ENCODE measurements at regions not wholly inside any gene's neighbourhood (a gene's known extent, or its start where the extent isn't known, plus 50 kb on each side); places are given as distances from the start of the nearest gene placed in this dataset.

DNA sequence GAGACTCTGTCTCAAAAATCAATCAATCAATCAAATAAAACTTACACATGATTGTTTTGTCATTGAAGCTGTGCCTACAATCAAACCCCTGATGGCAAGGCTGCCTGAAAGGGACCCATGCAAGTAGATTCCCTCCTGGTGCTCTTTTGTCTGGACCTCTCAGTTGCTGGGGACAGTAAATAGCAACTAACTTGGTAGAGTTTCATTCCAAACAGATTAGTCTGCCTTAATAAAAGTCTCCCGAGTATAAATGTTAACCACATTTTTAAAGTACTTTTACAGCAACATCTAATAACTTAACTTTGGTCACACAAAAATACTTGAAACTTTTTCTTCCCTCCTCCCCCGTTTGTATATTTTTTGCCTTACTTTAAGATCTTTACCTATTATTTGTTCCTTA is 105.5 kb downstream of the FEM1C start:
- Histone ChIP-seq H3K9ac (ENCODE audit: low read depth, low read length) (no peak overlapping the region), H3K4me1 (ENCODE audit: control insufficient read depth, insufficient read depth, low read length) (no peaks in the 10 kb centered on the region), H3K27ac (ENCODE audit: low read depth, low read length) (no peak overlapping the region), H3K36me3 (ENCODE audit: control insufficient read depth, insufficient read depth, low read length) (no peaks in the 10 kb centered on the region), H3K27me3 (ENCODE audit: control insufficient read depth, insufficient read depth, low read length) (no peaks in the 10 kb centered on the region), H3K4me3 (ENCODE audit: low read depth, low read length) (no peak overlapping the region), H3K9me3 (ENCODE audit: control insufficient read depth, insufficient read depth, low read length) (peaks cover 10% of the 10 kb centered on the region; the same call in 1 of the 2 replicates)

DNA sequence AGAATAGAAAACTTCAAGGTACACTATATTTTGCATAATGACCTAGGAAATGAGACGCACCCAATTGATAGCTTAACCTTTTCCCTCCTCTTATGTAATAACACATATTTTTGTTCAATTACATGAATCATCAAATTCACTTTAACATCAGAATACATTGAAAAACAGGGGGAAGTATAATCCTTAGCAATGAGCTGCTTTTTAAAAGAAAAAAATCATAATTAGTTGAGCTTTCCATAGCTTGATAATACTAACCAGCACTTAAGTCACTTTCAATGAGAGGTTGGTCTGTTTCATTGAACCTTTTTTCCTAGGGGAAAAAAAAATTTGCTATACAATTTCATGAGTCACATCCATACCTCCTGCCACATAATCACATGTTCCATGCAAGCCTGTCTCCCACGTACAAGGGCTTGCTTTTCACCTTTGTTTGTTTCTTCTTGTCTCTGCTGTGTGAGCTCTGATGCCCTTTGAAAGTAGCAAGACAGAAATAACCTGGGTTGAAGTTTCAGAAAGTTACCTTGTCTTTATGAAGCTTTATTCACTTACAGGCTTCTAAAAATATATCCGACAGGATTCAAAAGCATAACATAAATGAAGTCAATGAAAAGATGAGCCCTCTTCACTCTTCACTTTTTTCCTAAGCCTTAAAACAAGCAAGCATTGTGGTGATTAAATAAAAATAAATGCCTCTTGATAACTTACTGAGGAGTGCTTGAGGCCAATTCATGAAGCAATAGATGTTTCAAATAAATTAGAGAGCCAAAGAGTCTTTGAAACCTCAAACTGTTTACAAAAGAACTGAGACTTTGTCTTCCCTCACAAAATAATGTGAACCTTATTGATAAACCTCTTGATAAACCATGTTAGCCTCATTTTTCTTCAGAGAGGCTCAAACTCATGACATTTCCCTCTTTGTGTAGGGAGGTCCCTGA is 108.5 kb downstream of the FEM1C start:
- Histone ChIP-seq H3K27me3 (ENCODE audit: control insufficient read depth, insufficient read depth, low read length) (no peaks in the 10 kb centered on the region), H3K4me3 (ENCODE audit: low read depth, low read length) (no peak overlapping the region), H3K9me3 (ENCODE audit: control insufficient read depth, insufficient read depth, low read length) (peaks cover 4% of the 10 kb centered on the region; the same call in 1 of the 2 replicates), H3K36me3 (ENCODE audit: control insufficient read depth, insufficient read depth, low read length) (no peaks in the 10 kb centered on the region), H3K9ac (ENCODE audit: low read depth, low read length) (no peak overlapping the region), H3K27ac (ENCODE audit: low read depth, low read length) (no peak overlapping the region), H3K4me1 (ENCODE audit: control insufficient read depth, insufficient read depth, low read length) (no peaks in the 10 kb centered on the region)

DNA sequence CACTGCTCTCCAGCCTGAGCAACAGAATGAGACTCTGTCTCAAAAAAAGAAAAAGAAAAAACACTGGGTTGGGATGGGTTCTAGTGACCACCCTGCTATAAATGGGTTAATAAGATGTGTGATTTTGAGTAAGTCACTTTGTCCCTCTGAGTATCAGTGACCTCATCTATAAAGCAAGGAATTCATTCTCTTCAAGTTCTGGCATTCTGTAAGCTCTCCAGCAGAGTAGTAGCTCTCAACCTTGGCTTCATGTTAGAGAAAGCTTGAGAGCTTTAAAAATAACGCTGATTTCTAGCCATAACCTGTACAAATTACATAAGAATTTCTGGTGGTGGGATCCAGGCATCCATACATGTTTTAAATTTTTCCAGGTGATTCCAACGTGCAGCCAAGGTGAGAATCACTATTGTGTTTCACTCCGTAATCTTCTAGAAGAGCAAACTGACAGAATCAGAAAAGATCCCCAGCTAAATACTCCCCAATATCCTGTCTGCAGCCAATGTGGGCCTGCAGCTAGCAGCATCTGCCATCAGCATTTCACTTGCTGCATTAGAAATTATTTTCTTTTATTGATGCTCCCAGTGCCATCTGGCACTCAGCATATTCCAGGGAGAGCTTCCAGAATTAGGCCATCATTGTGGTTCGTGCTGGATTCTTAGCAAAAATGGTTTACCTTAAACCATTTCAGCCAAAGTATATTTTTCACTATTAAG is 109.4 kb downstream of the FEM1C start:
- Histone ChIP-seq H3K9me3 (ENCODE audit: control insufficient read depth, insufficient read depth, low read length) (0 out of 2 replicates have a peak, but pooled peaks cover 4% of the 10 kb centered on the region), H3K27ac (ENCODE audit: low read depth, low read length) (no peak overlapping the region), H3K4me1 (ENCODE audit: control insufficient read depth, insufficient read depth, low read length) (no peaks in the 10 kb centered on the region), H3K4me3 (ENCODE audit: low read depth, low read length) (no peak overlapping the region), H3K9ac (ENCODE audit: low read depth, low read length) (no peak overlapping the region), H3K36me3 (ENCODE audit: control insufficient read depth, insufficient read depth, low read length) (no peaks in the 10 kb centered on the region), H3K27me3 (ENCODE audit: control insufficient read depth, insufficient read depth, low read length) (no peaks in the 10 kb centered on the region)

DNA sequence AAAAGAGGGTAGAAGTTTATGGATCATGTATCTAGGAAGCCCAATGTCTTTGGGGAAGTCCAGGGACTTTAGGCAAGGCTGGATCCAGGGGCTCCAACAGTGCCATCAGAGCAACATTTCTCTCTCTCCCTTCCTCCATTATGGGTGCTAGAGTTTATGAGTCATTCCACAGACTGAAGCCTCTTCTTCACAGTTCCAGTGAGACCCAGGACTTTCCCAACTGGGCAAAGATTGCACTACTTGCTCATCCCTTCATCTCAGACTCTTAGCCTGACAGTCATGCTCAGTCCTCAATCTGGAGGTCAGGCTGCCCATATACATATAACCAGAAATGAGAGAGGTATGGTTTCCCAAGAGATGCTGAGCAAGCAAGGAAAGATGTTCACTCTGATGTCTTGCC is 110.7 kb downstream of the FEM1C start:
- H3K4me3 ChIP-seq (ENCODE audit: low read depth, low read length), result no peak overlapping the region
- H3K9ac ChIP-seq (ENCODE audit: low read depth, low read length), result no peak overlapping the region
- no peaks in the 10 kb centered on the region for H3K36me3 ChIP-seq (ENCODE audit: control insufficient read depth, insufficient read depth, low read length)
- H3K4me1 ChIP-seq (ENCODE audit: control insufficient read depth, insufficient read depth, low read length), result no peaks in the 10 kb centered on the region
- H3K27me3 ChIP-seq (ENCODE audit: control insufficient read depth, insufficient read depth, low read length), result no peaks in the 10 kb centered on the region
- no peak overlapping the region for H3K27ac ChIP-seq (ENCODE audit: low read depth, low read length)
- H3K9me3 ChIP-seq (ENCODE audit: control insufficient read depth, insufficient read depth, low read length), result no peaks in the 10 kb centered on the region

DNA sequence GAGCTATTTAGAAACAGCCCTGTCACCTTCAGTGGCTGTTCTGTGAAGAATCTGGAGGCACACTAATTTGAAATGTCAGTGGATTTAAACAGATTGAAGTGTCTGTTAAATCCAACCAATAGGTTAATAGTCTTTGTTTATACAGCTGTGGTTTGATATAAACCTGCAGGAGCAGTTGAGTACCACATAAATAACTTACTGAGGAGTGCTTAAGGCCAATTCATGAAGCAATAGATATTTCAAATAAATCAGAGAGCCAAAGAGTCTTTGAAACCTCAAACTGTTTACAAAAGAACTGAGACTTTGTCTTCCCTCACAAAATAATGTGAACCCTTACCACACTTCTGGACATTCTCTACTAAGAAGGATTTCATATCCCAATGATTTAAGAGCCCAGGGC is 111.9 kb downstream of the FEM1C start:
- H3K4me3 ChIP-seq (ENCODE audit: low read depth, low read length), result no peak overlapping the region
- H3K9me3 ChIP-seq (ENCODE audit: control insufficient read depth, insufficient read depth, low read length), result no peaks in the 10 kb centered on the region
- H3K9ac ChIP-seq (ENCODE audit: low read depth, low read length), result no peak overlapping the region
- no peaks in the 10 kb centered on the region for H3K36me3 ChIP-seq (ENCODE audit: control insufficient read depth, insufficient read depth, low read length)
- no peak overlapping the region for H3K27ac ChIP-seq (ENCODE audit: low read depth, low read length)
- H3K4me1 ChIP-seq (ENCODE audit: control insufficient read depth, insufficient read depth, low read length), result 0 out of 2 replicates have a peak, but pooled peaks cover 4% of the 10 kb centered on the region
- no peaks in the 10 kb centered on the region for H3K27me3 ChIP-seq (ENCODE audit: control insufficient read depth, insufficient read depth, low read length)

DNA sequence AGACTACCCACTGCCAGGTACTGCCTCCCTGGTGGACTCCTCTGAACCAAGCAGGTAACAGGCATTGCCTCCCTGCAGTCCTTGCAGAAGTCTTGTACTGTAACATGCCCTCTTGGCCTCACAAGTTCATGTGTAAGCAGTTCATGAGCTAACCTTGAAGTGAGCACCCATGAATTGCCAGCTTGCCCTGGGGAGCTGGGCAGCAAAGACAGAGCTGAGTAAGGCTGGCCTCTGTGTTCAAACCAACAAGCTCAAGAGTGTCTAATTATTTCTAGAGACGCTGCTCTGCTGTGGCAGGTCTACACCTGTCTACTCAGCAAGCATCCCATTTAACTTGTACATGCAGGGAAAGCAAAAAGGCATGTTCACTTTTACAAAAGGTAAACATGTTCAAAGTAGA is 113.5 kb downstream of the FEM1C start:
- H3K9ac ChIP-seq (ENCODE audit: low read depth, low read length), result no peak overlapping the region
- no peaks in the 10 kb centered on the region for H3K27me3 ChIP-seq (ENCODE audit: control insufficient read depth, insufficient read depth, low read length)
- no peaks in the 10 kb centered on the region for H3K36me3 ChIP-seq (ENCODE audit: control insufficient read depth, insufficient read depth, low read length)
- no peak overlapping the region for H3K27ac ChIP-seq (ENCODE audit: low read depth, low read length)
- no peak overlapping the region for H3K4me3 ChIP-seq (ENCODE audit: low read depth, low read length)
- peaks cover 13% of the 10 kb centered on the region; the same call in 1 of the 2 replicates for H3K4me1 ChIP-seq (ENCODE audit: control insufficient read depth, insufficient read depth, low read length)
- no peaks in the 10 kb centered on the region for H3K9me3 ChIP-seq (ENCODE audit: control insufficient read depth, insufficient read depth, low read length)

DNA sequence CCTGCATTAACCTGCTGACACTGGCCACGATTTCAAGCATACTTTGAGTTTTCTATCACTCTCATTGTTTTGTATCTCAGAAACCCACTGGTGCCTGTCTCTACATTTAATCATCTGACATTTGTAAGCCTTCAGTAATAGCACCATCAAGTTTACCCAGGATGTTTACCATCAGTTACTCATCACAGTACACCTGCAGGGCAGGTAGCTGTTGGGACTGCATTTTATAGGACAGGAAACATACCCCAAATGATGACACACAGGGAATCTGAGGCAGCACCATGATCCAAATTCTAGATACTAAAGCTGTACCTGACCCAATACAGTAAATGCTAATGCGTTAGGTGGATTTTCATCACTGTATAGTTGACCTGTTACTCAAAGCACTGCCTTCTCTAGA is 114.2 kb downstream of the FEM1C start:
- Histone ChIP-seq H3K27ac (ENCODE audit: low read depth, low read length) (no peak overlapping the region), H3K4me1 (ENCODE audit: control insufficient read depth, insufficient read depth, low read length) (peaks cover 13% of the 10 kb centered on the region; the same call in 1 of the 2 replicates)

DNA sequence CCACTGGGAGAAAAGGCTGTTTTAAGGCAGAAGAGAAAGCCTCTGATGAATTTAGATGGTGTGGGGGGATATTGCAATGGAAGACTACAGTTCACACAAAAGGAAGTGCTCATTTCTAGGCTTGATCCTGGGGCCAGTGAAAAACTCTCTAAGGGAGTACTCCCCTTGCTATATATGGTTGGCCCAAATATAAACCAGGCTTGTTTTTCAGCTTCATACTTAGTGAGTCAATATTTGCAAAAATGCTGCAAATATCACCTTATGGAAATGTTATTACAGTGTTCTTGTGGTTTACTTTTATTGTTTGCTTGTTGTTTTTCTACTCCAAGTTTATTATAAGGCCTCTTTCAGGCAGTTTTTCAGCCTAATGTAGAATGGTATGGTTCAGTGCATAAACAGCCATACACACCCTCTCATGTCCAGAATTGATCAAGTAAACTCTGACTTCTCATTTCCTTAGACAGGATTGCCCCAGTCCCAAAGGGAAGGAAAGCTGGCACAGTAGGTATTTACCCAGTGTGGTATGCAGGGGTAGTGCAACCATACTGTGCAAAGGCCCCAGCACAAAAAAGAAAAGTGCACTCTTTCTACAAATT is 115.1 kb downstream of the FEM1C start:
- H3K4me3 ChIP-seq (ENCODE audit: low read depth, low read length), result no peak overlapping the region
- no peaks in the 10 kb centered on the region for H3K27me3 ChIP-seq (ENCODE audit: control insufficient read depth, insufficient read depth, low read length)
- H3K4me1 ChIP-seq (ENCODE audit: control insufficient read depth, insufficient read depth, low read length), result peaks cover 13% of the 10 kb centered on the region; the same call in 1 of the 2 replicates
- H3K9ac ChIP-seq (ENCODE audit: low read depth, low read length), result no peak overlapping the region
- no peaks in the 10 kb centered on the region for H3K9me3 ChIP-seq (ENCODE audit: control insufficient read depth, insufficient read depth, low read length)
- no peaks in the 10 kb centered on the region for H3K36me3 ChIP-seq (ENCODE audit: control insufficient read depth, insufficient read depth, low read length)
- H3K27ac ChIP-seq (ENCODE audit: low read depth, low read length), result no peak overlapping the region

More for the DNA sequence above, 114.2 kb downstream of the FEM1C start:
- Histone ChIP-seq H3K27me3 (ENCODE audit: control insufficient read depth, insufficient read depth, low read length) (no peaks in the 10 kb centered on the region), H3K9me3 (ENCODE audit: control insufficient read depth, insufficient read depth, low read length) (no peaks in the 10 kb centered on the region), H3K9ac (ENCODE audit: low read depth, low read length) (no peak overlapping the region), H3K4me3 (ENCODE audit: low read depth, low read length) (no peak overlapping the region), H3K36me3 (ENCODE audit: control insufficient read depth, insufficient read depth, low read length) (no peaks in the 10 kb centered on the region)

DNA sequence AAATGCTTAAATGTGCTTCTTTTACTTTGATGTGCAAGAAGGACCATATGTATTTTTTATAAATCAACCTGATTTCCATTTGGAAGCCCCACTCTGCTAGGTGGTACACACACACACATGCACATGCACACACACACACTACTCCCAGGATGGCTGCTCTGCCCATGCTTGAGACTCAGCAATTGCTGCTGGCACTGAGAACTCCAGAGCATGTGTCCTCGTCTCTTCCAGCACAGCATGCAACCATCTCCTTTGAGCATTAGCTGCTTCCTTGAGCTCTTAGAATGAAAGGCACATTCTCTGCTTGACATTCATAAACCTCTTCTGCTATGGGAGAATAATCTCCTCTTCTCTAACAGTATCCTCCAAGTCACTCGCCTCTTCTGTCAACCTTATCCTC is 115.9 kb downstream of the FEM1C start:
- Histone ChIP-seq H3K4me3 (ENCODE audit: low read depth, low read length) (no peak overlapping the region), H3K36me3 (ENCODE audit: control insufficient read depth, insufficient read depth, low read length) (no peaks in the 10 kb centered on the region), H3K27me3 (ENCODE audit: control insufficient read depth, insufficient read depth, low read length) (no peaks in the 10 kb centered on the region), H3K9ac (ENCODE audit: low read depth, low read length) (no peak overlapping the region), H3K4me1 (ENCODE audit: control insufficient read depth, insufficient read depth, low read length) (peaks cover 13% of the 10 kb centered on the region; the same call in 1 of the 2 replicates), H3K9me3 (ENCODE audit: control insufficient read depth, insufficient read depth, low read length) (no peaks in the 10 kb centered on the region), H3K27ac (ENCODE audit: low read depth, low read length) (no peak overlapping the region)

DNA sequence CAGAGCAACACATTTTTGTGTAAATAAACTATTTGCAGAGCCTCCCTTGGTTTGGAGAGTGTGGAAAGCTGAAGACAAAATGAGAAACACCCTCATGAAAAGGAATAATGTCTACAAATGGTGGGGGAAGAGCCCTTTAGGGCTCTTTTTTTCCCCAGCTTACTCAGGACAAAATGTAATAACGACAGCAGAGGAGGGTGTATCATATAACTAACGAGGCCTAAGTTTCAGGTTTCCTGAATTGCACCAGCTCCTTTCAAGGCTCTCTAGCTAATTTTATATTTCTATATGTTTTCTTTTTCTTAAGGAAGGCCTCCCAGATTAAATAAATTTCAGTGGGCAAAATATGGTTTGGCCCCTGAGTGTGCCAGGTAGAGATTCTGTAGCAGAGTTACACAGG is 116.3 kb downstream of the FEM1C start:
- H3K4me3 ChIP-seq (ENCODE audit: low read depth, low read length), result no peak overlapping the region
- H3K27ac ChIP-seq (ENCODE audit: low read depth, low read length), result no peak overlapping the region
- H3K9me3 ChIP-seq (ENCODE audit: control insufficient read depth, insufficient read depth, low read length), result no peaks in the 10 kb centered on the region
- no peaks in the 10 kb centered on the region for H3K27me3 ChIP-seq (ENCODE audit: control insufficient read depth, insufficient read depth, low read length)
- H3K36me3 ChIP-seq (ENCODE audit: control insufficient read depth, insufficient read depth, low read length), result no peaks in the 10 kb centered on the region
- H3K4me1 ChIP-seq (ENCODE audit: control insufficient read depth, insufficient read depth, low read length), result peaks cover 13% of the 10 kb centered on the region; the same call in 1 of the 2 replicates
- H3K9ac ChIP-seq (ENCODE audit: low read depth, low read length), result no peak overlapping the region

All from HUES48 (cell line).